Skeletal muscle satellite cell (primary cell): ENCODE measurements at regions not wholly inside any gene's neighbourhood (a gene's known extent, or its start where the extent isn't known, plus 50 kb on each side); places are given as distances from the start of the nearest gene placed in this dataset.

Experiments used
- H3K27me3 ChIP-seq: 2 replicates; pipeline ENCODE4 v1.7.0; 2013; ENCODE audit warnings: low read length; ENCODE audit not compliant: control insufficient read depth, insufficient read depth
- H3K36me3 ChIP-seq: 2 replicates; pipeline ENCODE4 v1.7.0; 2013; ENCODE audit warnings: mild to moderate bottlenecking, control low read depth, low read length; ENCODE audit not compliant: insufficient read depth
- H3K4me1 ChIP-seq: 2 replicates; pipeline ENCODE4 v1.7.0; 2013; ENCODE audit warnings: low read length; ENCODE audit not compliant: control insufficient read depth, insufficient read depth
- H3K4me2 ChIP-seq: 2 replicates; pipeline ENCODE4 v1.7.0; 2013; ENCODE audit warnings: mild to moderate bottlenecking, low read length
- H3K4me3 ChIP-seq: 2 replicates; pipeline ENCODE4 v1.7.0; 2013; ENCODE audit warnings: low read length
- H3K9ac ChIP-seq: 2 replicates; pipeline ENCODE4 v1.7.0; 2013; ENCODE audit warnings: mild to moderate bottlenecking, low read depth, low read length, moderate library complexity
- H3K9me3 ChIP-seq: replicated peaks from 2 replicates; pipeline ENCODE4 v1.7.0; 2013; ENCODE audit warnings: mild to moderate bottlenecking, control low read depth, low read length

GRCh38 chr12:74915718-74916117 is 293.9 kb downstream of the KCNC2 start:
- Histone ChIP-seq H3K9ac (no peak overlapping the region), H3K4me3 (no peak overlapping the region), H3K27me3 (no peaks in the 10 kb centered on the region), H3K36me3 (no peaks in the 10 kb centered on the region), H3K4me1 (no peaks in the 10 kb centered on the region), H3K9me3 (no peaks in the 10 kb centered on the region), H3K4me2 (no peak overlapping the region)

- Histone ChIP-seq H3K27me3 (no peaks in the 10 kb centered on the region), H3K9ac (no peak overlapping the region), H3K4me3 (no peak overlapping the region), H3K9me3 (no peaks in the 10 kb centered on the region), H3K4me2 (no peak overlapping the region), H3K36me3 (no peaks in the 10 kb centered on the region), H3K4me1 (no peaks in the 10 kb centered on the region)
These were observed 291.9 kb downstream of the KCNC2 start for GRCh38 chr12:74917743-74918142.

GRCh38 chr12:74918291-74918690 is 291.3 kb downstream of the KCNC2 start:
- Histone ChIP-seq H3K36me3 (no peaks in the 10 kb centered on the region), H3K9ac (no peak overlapping the region), H3K4me1 (no peaks in the 10 kb centered on the region), H3K4me3 (no peak overlapping the region), H3K4me2 (no peak overlapping the region), H3K27me3 (no peaks in the 10 kb centered on the region), H3K9me3 (no peaks in the 10 kb centered on the region)

- H3K27me3 ChIP-seq, result no peaks in the 10 kb centered on the region
- H3K9ac ChIP-seq, result no peak overlapping the region
- no peak overlapping the region for H3K4me2 ChIP-seq
- H3K4me1 ChIP-seq, result no peaks in the 10 kb centered on the region
- H3K9me3 ChIP-seq, result no peaks in the 10 kb centered on the region
- H3K36me3 ChIP-seq, result no peaks in the 10 kb centered on the region
- no peak overlapping the region for H3K4me3 ChIP-seq
These were observed 287.5 kb downstream of the KCNC2 start for GRCh38 chr12:74922117-74922516.

GRCh38 chr12:74922642-74923041 is 287.0 kb downstream of the KCNC2 start:
- no peak overlapping the region for H3K4me3 ChIP-seq
- no peaks in the 10 kb centered on the region for H3K4me1 ChIP-seq
- H3K9ac ChIP-seq, result no peak overlapping the region
- H3K9me3 ChIP-seq, result no peaks in the 10 kb centered on the region
- no peaks in the 10 kb centered on the region for H3K36me3 ChIP-seq
- H3K27me3 ChIP-seq, result no peaks in the 10 kb centered on the region
- H3K4me2 ChIP-seq, result no peak overlapping the region

- Histone ChIP-seq H3K4me3 (no peak overlapping the region), H3K27me3 (no peaks in the 10 kb centered on the region), H3K36me3 (no peaks in the 10 kb centered on the region), H3K4me2 (no peak overlapping the region), H3K4me1 (no peaks in the 10 kb centered on the region), H3K9ac (no peak overlapping the region), H3K9me3 (no peaks in the 10 kb centered on the region)
These were observed 268.0 kb downstream of the KCNC2 start for GRCh38 chr12:74941670-74942069.

- H3K9ac ChIP-seq, result no peak overlapping the region
- H3K27me3 ChIP-seq, result no peaks in the 10 kb centered on the region
- H3K36me3 ChIP-seq, result no peaks in the 10 kb centered on the region
- H3K9me3 ChIP-seq, result no peaks in the 10 kb centered on the region
- H3K4me1 ChIP-seq, result no peaks in the 10 kb centered on the region
- no peak overlapping the region for H3K4me3 ChIP-seq
- no peak overlapping the region for H3K4me2 ChIP-seq
These were observed 263.9 kb downstream of the KCNC2 start for GRCh38 chr12:74945771-74946198.

GRCh38 chr12:74953697-74954096 is 255.9 kb downstream of the KCNC2 start:
- Histone ChIP-seq H3K9me3 (no peaks in the 10 kb centered on the region), H3K4me1 (no peaks in the 10 kb centered on the region), H3K9ac (no peak overlapping the region), H3K27me3 (no peaks in the 10 kb centered on the region), H3K4me3 (no peak overlapping the region), H3K4me2 (no peak overlapping the region), H3K36me3 (no peaks in the 10 kb centered on the region)

- Histone ChIP-seq H3K4me2 (no peak overlapping the region), H3K9ac (no peak overlapping the region), H3K9me3 (no peaks in the 10 kb centered on the region), H3K36me3 (no peaks in the 10 kb centered on the region), H3K4me1 (no peaks in the 10 kb centered on the region), H3K27me3 (no peaks in the 10 kb centered on the region), H3K4me3 (no peak overlapping the region)
These were observed 252.4 kb downstream of the KCNC2 start for GRCh38 chr12:74957231-74957630.

GRCh38 chr12:74957634-74958033 is 252.0 kb downstream of the KCNC2 start:
- no peak overlapping the region for H3K4me3 ChIP-seq
- no peaks in the 10 kb centered on the region for H3K9me3 ChIP-seq
- no peak overlapping the region for H3K4me2 ChIP-seq
- H3K36me3 ChIP-seq, result no peaks in the 10 kb centered on the region
- H3K27me3 ChIP-seq, result no peaks in the 10 kb centered on the region
- H3K4me1 ChIP-seq, result no peaks in the 10 kb centered on the region
- no peak overlapping the region for H3K9ac ChIP-seq

- H3K27me3 ChIP-seq, result no peaks in the 10 kb centered on the region
- H3K9ac ChIP-seq, result no peak overlapping the region
- no peak overlapping the region for H3K4me3 ChIP-seq
- no peaks in the 10 kb centered on the region for H3K36me3 ChIP-seq
- no peak overlapping the region for H3K4me2 ChIP-seq
- no peaks in the 10 kb centered on the region for H3K9me3 ChIP-seq
- H3K4me1 ChIP-seq, result no peaks in the 10 kb centered on the region
These were observed 250.0 kb downstream of the KCNC2 start for GRCh38 chr12:74959657-74960056.

GRCh38 chr12:74963304-74963703 is 246.3 kb downstream of the KCNC2 start:
- no peak overlapping the region for H3K9ac ChIP-seq
- H3K4me1 ChIP-seq, result no peaks in the 10 kb centered on the region
- H3K4me2 ChIP-seq, result no peak overlapping the region
- H3K27me3 ChIP-seq, result no peaks in the 10 kb centered on the region
- no peak overlapping the region for H3K4me3 ChIP-seq
- no peaks in the 10 kb centered on the region for H3K9me3 ChIP-seq
- H3K36me3 ChIP-seq, result no peaks in the 10 kb centered on the region
